Amygdala (tissue), 56 donors: ENCODE measurements at regions not wholly inside any gene's neighbourhood (a gene's known extent, or its start where the extent isn't known, plus 50 kb on each side); places are given as distances from the start of the nearest gene placed in this dataset.
"Not testable (repeated sequence)": the region's sequence is repeated elsewhere in the genome, so short reads cannot be mapped to it uniquely, and the experiment has no call there.

ENCODE experiments used
- DNase-seq, 56 donors: peaks; one replicate each; lab custom pipeline; 2025; lab: John Stamatoyannopoulos, UW

- not testable (repeated sequence) for DNase-seq
Observed at GRCh38 chr1:120241868-120242267, 65.5 kb upstream of the SEC22B start.

DNA sequence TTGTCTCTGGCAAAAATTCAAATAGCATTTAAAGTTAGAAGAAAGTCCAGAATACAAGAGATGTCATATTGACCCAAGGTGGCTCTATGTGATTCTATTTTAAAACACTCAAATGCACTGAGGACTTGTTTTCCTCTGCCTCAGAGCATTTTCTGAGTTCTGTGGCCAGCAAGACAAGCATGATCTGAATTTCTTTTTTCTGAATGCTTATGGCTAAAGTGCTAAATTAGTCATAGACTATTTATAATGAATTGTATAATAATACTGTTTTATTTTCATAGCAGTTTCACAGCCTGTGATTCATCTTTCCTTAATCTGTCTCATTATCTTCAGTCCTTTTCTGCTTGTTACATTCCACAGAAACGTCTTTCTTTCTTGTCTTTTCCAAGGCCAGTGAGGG lies 63.9 kb upstream of the SEC22B start:
- DNase-seq: not testable (repeated sequence)

DNA sequence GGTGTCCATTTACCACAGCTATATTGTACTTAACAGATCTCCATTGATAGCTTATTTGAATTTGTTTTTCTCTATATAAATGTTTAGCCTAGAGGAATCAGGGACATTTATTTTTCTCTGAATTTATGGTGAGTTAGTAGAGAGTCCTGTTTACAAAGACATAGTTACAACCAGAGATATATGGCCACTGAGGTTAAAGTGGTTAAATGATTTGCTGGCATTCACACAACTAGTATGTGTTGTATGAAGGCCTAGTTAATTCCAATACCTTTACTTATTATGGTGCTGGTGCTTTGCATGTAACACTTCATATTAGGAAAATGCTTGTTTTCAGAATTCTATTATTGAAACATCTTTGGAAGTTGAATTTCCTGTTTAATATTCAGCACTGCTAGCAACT lies 63.0 kb upstream of the SEC22B start:
- DNase-seq: not testable (repeated sequence)

DNA sequence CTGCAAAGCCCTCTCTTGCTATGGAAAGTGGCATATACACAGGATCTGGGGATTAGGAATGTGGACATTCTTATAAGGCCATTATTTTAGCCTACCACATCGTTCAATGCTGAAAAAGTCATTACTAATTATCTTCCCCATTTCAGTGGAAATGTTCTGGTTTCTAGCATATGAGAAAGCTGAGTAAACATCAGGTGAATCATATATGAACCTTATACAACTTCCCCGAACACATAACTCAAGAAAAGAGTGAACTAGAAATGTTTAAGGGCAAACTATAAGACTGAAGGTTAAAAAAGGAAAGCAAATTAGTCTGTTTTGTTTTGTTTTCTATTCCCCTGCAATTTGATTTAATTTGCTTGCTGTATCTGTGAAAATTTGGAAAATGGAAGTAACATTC lies 62.5 kb upstream of the SEC22B start:
- DNase-seq: not testable (repeated sequence)

GRCh38 chr1:120233661-120234018 lies 57.3 kb upstream of the SEC22B start:
- DNase-seq: not testable (repeated sequence)

- DNase-seq: not testable (repeated sequence)
Observed at GRCh38 chr1:120232834-120233660, 56.7 kb upstream of the SEC22B start.

DNA sequence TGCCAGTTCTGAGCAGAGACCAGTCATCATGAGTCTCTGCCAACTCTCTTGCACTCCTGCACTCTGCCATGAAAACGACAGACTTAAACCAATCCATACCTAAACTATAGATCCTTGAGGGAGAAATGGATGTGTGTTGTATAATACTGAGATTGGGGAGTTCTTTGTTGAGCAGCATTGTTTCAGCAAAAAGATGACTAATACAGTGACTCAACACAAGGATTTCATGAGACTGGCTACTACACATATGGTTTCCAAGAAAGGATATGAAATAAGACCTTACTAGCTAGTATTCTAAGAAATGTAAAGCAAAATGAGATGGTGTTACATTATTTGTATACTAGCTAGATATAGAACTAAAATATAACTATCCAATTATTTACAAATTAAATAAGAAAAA lies 53.5 kb upstream of the SEC22B start:
- not testable (repeated sequence) for DNase-seq
